Osteocyte (in vitro differentiated cells): ENCODE measurements at regions not wholly inside any gene's neighbourhood (a gene's known extent, or its start where the extent isn't known, plus 50 kb on each side); places are given as distances from the start of the nearest gene placed in this dataset.

Source experiments
- DNase-seq: peaks from one replicate; pipeline ENCODE4 v3.0.0; 2021; ENCODE audit warnings: mixed read lengths; ENCODE audit not compliant: unreplicated experiment; ENCODE audit errors: extremely low spot score
- H3K27ac Mint-ChIP-seq: one replicate; pipeline ENCODE4 v1.8.0; 2021; ENCODE audit warnings: mild to moderate bottlenecking, mixed read lengths; ENCODE audit not compliant: unreplicated experiment
- H3K27me3 Mint-ChIP-seq: one replicate; pipeline ENCODE4 v1.8.0; 2021; ENCODE audit warnings: mixed read lengths; ENCODE audit not compliant: unreplicated experiment
- H3K36me3 Mint-ChIP-seq: one replicate; pipeline ENCODE4 v1.8.0; 2021; ENCODE audit warnings: mixed read lengths; ENCODE audit not compliant: unreplicated experiment
- H3K4me1 Mint-ChIP-seq: one replicate; pipeline ENCODE4 v1.8.0; 2021; ENCODE audit warnings: mixed read lengths; ENCODE audit not compliant: unreplicated experiment
- H3K4me3 Mint-ChIP-seq: one replicate; pipeline ENCODE4 v1.8.0; 2021; ENCODE audit warnings: mild to moderate bottlenecking, moderate library complexity, mixed read lengths; ENCODE audit not compliant: unreplicated experiment
- H3K9me3 Mint-ChIP-seq: one replicate; pipeline ENCODE4 v1.8.0; 2021; ENCODE audit warnings: mixed read lengths; ENCODE audit not compliant: unreplicated experiment
- TF ChIP-seq, protein P1 (sequence below): fragments of 200-600 bp; sonication (generic); IDR thresholded peaks from 2 replicates; pipeline ENCODE4 v1.5.0; 2021; ENCODE audit warnings: antibody characterized with exemption, mild to moderate bottlenecking, moderate library complexity

DNA sequence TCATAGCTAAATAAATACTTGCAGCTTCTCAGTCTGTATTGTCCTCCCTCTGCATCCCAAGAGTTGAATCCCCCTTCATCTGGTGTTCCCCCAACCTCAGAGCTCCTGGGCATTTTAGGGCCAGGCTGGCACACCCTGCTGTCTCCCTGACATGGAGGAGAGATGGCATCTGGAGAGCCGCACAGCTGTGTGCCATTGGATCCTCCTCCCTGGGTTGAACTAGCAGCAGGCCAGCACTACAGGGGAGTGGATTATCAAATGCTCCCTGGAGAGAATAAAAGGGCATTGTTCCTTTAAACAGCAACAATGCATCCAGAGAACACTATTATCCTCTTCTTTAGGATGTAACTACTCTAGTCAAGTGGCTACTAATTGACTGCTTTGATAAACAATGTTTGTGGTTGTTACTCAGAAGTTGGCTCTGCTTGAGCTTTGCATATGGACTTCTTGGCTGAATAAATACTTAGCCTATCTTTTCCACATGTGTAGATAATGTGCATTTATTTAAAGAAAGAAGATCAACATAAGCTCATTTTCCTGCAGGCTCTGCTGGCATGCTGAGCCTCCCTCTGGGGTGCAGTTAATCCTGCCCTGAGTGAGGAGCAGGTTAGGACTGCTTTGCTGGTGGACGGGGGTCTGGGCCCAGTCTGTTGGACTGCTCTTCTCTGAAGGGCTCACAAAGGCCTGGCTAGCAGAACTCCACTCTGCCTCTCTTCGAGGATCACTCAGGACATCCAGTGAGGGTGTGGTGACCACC lies 897.2 kb downstream of the TBC1D22A start:
- H3K9me3 Mint-ChIP-seq: peaks cover 43% of the 10 kb centered on the region
- DNase-seq: peak; percentile 57
- TF ChIP-seq, protein P1, sequence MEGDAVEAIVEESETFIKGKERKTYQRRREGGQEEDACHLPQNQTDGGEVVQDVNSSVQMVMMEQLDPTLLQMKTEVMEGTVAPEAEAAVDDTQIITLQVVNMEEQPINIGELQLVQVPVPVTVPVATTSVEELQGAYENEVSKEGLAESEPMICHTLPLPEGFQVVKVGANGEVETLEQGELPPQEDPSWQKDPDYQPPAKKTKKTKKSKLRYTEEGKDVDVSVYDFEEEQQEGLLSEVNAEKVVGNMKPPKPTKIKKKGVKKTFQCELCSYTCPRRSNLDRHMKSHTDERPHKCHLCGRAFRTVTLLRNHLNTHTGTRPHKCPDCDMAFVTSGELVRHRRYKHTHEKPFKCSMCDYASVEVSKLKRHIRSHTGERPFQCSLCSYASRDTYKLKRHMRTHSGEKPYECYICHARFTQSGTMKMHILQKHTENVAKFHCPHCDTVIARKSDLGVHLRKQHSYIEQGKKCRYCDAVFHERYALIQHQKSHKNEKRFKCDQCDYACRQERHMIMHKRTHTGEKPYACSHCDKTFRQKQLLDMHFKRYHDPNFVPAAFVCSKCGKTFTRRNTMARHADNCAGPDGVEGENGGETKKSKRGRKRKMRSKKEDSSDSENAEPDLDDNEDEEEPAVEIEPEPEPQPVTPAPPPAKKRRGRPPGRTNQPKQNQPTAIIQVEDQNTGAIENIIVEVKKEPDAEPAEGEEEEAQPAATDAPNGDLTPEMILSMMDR: no peak
- no peaks in the 10 kb centered on the region for H3K36me3 Mint-ChIP-seq
- H3K27ac Mint-ChIP-seq: no peak overlapping the region
- no peak overlapping the region for H3K4me3 Mint-ChIP-seq
- no peaks in the 10 kb centered on the region for H3K4me1 Mint-ChIP-seq
- H3K27me3 Mint-ChIP-seq: no peaks in the 10 kb centered on the region

DNA sequence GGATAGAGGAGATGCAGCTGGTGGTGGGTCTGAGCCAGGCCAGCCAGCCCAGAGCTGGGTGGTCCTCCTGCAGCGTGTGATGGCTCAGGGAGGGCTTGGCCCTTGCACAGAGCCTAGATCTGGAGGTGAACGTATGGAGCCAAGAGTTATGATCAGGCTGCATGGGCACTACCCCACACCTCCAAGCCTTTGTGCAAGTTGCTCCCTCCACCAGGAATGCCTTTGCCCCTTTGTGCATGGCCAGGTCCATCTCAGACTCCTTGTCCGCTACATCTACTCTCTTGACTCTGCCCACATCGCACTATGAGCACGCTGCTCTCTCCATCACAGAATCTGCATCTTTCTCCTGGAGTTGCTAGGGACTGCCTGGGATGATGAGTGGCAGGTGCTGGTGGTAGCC lies 895.7 kb downstream of the TBC1D22A start:
- no peaks in the 10 kb centered on the region for H3K27me3 Mint-ChIP-seq
- H3K27ac Mint-ChIP-seq: no peak overlapping the region
- peaks cover 41% of the 10 kb centered on the region for H3K9me3 Mint-ChIP-seq
- peak; percentile 54 for DNase-seq
- no peaks in the 10 kb centered on the region for H3K4me1 Mint-ChIP-seq
- H3K36me3 Mint-ChIP-seq: no peaks in the 10 kb centered on the region
- H3K4me3 Mint-ChIP-seq: no peak overlapping the region
- TF ChIP-seq, protein P1: no peak

DNA sequence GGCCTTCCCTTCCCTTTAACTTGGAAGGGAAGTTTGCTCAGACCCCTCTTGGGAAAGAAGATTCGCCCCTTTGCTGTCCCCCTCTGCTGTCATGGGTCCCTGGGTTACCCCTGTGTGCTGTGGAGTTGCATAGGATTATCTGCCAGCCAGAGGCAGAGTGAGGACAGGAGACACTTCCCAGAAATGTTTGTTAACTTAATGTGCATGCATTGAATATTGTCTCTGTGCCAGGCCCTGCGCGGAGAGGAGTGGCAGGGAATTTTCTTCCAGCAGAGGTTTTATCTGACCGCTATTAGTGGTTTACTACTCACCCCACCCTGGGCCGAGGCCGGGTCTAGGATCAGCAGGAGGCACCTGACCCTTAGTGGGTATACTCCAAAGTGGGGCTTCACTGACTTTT lies 894.8 kb downstream of the TBC1D22A start:
- Mint-ChIP-seq H3K4me1 (no peaks in the 10 kb centered on the region), H3K27ac (no peak overlapping the region), H3K27me3 (no peaks in the 10 kb centered on the region), H3K4me3 (no peak overlapping the region), H3K9me3 (peaks cover 45% of the 10 kb centered on the region), H3K36me3 (no peaks in the 10 kb centered on the region)
- DNase-seq: no peak
- TF ChIP-seq, protein P1: no peak

DNA sequence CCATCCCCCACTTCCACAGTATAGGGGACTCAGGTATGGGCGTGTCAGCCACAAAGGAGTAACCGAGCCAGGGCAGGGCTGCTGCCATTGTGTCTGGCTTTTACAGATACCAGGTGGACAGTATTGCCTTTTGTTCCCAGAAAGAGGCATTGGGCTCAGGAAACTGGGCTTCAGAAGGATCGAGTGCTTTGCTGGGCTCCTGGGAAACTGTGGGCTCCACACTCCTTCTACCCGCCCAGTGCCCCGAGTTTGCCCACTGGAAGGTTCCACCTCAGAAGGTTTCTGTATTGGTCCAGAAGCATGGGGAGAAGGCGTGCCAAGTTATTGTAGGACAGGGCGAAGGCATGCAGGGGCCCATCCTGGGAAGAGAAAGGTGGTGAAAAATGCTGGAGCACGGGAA lies 894.4 kb downstream of the TBC1D22A start:
- no peaks in the 10 kb centered on the region for H3K36me3 Mint-ChIP-seq
- H3K27ac Mint-ChIP-seq: no peak overlapping the region
- TF ChIP-seq, protein P1: no peak
- H3K9me3 Mint-ChIP-seq: peaks cover 49% of the 10 kb centered on the region
- DNase-seq: peak; percentile 69
- no peaks in the 10 kb centered on the region for H3K27me3 Mint-ChIP-seq
- H3K4me1 Mint-ChIP-seq: no peaks in the 10 kb centered on the region
- H3K4me3 Mint-ChIP-seq: no peak overlapping the region

DNA sequence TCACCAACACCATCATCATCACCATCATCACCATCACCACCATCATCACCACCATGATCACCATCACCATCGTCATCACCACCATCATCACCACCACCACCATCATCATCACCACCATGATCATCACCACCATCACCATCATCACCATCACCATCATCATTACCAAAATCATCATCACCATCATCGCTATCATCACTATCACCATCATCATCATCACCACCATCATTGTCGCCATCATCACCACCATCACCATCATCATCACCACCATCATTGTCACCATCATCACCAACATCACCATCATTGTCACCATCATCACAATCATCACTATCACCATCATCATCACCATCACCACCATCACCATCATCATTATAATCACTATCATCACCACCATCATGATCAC lies 893.5 kb downstream of the TBC1D22A start:
- TF ChIP-seq, protein P1: no peak
- H3K9me3 Mint-ChIP-seq: peaks cover 53% of the 10 kb centered on the region
- no peaks in the 10 kb centered on the region for H3K36me3 Mint-ChIP-seq
- no peak overlapping the region for H3K27ac Mint-ChIP-seq
- DNase-seq: no peak
- H3K4me3 Mint-ChIP-seq: no peak overlapping the region
- no peaks in the 10 kb centered on the region for H3K27me3 Mint-ChIP-seq
- no peaks in the 10 kb centered on the region for H3K4me1 Mint-ChIP-seq
